Panc1 (cell line): ENCODE measurements at regions not wholly inside any gene's neighbourhood (a gene's known extent, or its start where the extent isn't known, plus 50 kb on each side); places are given as distances from the start of the nearest gene placed in this dataset.

Source experiments
- ATAC-seq: fragments of 200-7000 bp; cut with Tn5 transposase; 2 replicates; pipeline ENCODE4 v1.9.1; 2020; ENCODE audit warnings: mild to moderate bottlenecking, moderate library complexity
- BruUV-seq: library from RNA; stranded (reverse); fragments of 400-500 nt; replicated peaks from 2 replicates; lab custom pipeline; 2021; lab: Mats Ljungman, UMichigan
- CTCF ChIA-PET: fragments of 300-600 bp; sonication (Branson Sonifier 250); formaldehyde crosslinking; loops from one replicate; lab custom pipeline; 2022; ENCODE audit warnings: antibody characterized with exemption; lab: Charles Lee
- POLR2A ChIA-PET: fragments of 300-600 bp; sonication (Branson Sonifier 250); formaldehyde crosslinking; loops from one replicate; lab custom pipeline; 2022; ENCODE audit warnings: antibody characterized with exemption; lab: Charles Lee
- DNase-seq: peaks from one replicate; pipeline ENCODE4 v3.0.0-alpha.2; 2010; ENCODE audit warnings: low read depth, low spot score
- H3K27ac ChIP-seq: 2 replicates; pipeline ENCODE4 v1.5.1; 2011; ENCODE audit warnings: mild to moderate bottlenecking, low read length, inconsistent platforms
- H3K27me3 ChIP-seq: fragments of 200-500 bp; sonication (Bioruptor generic); 2 replicates; pipeline ENCODE4 v1.6.0; 2014; ENCODE audit warnings: low read length, inconsistent platforms; ENCODE audit not compliant: control insufficient read depth, insufficient read depth
- H3K36me3 ChIP-seq: fragments of 200-500 bp; sonication (Bioruptor generic); 2 replicates; pipeline ENCODE4 v1.5.1; 2014; ENCODE audit warnings: inconsistent platforms, mild to moderate bottlenecking, low read length, moderate library complexity; ENCODE audit not compliant: control insufficient read depth, insufficient read depth
- H3K4me1 ChIP-seq: 2 replicates; pipeline ENCODE4 v1.5.1; 2011; ENCODE audit warnings: inconsistent platforms, mild to moderate bottlenecking, low read length, moderate library complexity; ENCODE audit not compliant: control insufficient read depth, insufficient read depth
- H3K4me3 ChIP-seq, 2 experiments: 2 replicates each; pipeline ENCODE4 v1.5.1; 2011 to 2012; ENCODE audit warnings: low read depth in 2 of 2, low read length in 2 of 2, mild to moderate bottlenecking in 2 of 2, inconsistent platforms in 1 of 2, moderate library complexity in 1 of 2
- H3K9me3 ChIP-seq: fragments of 200-500 bp; sonication (Bioruptor generic); 2 replicates; pipeline ENCODE4 v1.5.1; 2014; ENCODE audit warnings: low read depth, mild to moderate bottlenecking, inconsistent platforms, low read length, moderate library complexity; ENCODE audit not compliant: control insufficient read depth, insufficient read depth
- CTCF ChIP-seq: fragments of 450-650 bp; IDR thresholded peaks from 2 replicates; pipeline ENCODE4 v1.5.1; 2017; ENCODE audit warnings: mild to moderate bottlenecking
- POLR2AphosphoS5 ChIP-seq: IDR thresholded peaks from 2 replicates; pipeline ENCODE4 v1.6.1; 2012; ENCODE audit warnings: mild to moderate bottlenecking, low read depth, low read length, moderate library complexity
- REST ChIP-seq, 2 experiments: IDR thresholded peaks; 2 replicates each; pipeline ENCODE4 v1.6.1; 2011 to 2012; ENCODE audit warnings: low read depth in 2 of 2, control low read depth in 1 of 2, low read length in 1 of 2, mild to moderate bottlenecking in 1 of 2, moderate library complexity in 1 of 2; ENCODE audit not compliant: insufficient read depth in 1 of 2
- SIN3A ChIP-seq: IDR thresholded peaks from 2 replicates; pipeline ENCODE4 v1.6.1; 2012; ENCODE audit warnings: low read depth, mild to moderate bottlenecking, low read length, moderate library complexity, borderline replicate concordance; ENCODE audit not compliant: insufficient read depth
- TCF7L2 ChIP-seq: IDR thresholded peaks from 2 replicates; pipeline ENCODE4 v1.6.1; 2011; ENCODE audit warnings: mild to moderate bottlenecking, low read depth, low read length, inconsistent platforms
- in situ Hi-C: cut with HindIII; loops from 2 replicates; pipeline ENCODE4 v1.10.0; 2016; ENCODE audit warnings: low sequenced_read_pairs, low pct_unique_long_range_greater_than_20kb
- intact Hi-C: fragments of 100-400 bp; cut with micrococcal nuclease; formaldehyde crosslinking; loops from one replicate; pipeline ENCODE4 v1.10.0; 2022; ENCODE audit not compliant: unreplicated experiment

GRCh38 chr9:71589612-71590011 lies 178.7 kb downstream of the CEMIP2 start:
- ChIA-PET CTCF (no interaction called here), POLR2A (no interaction called here)
- TF ChIP-seq POLR2AphosphoS5 (no peak), REST (IDR thresholded peaks at IDR 0.05; ENCODE audit: insufficient read depth in 1 of 2, low read depth in 2 of 2, low read length in 1 of 2) (no peak), TCF7L2 (no peak), CTCF (no peak), SIN3A (no peak)
- no TSS peak for BruUV-seq
- Histone ChIP-seq H3K4me3 (no peak overlapping the region), H3K27ac (no peak overlapping the region), H3K9me3 (no peaks in the 10 kb centered on the region), H3K36me3 (no peaks in the 10 kb centered on the region), H3K4me1 (no peaks in the 10 kb centered on the region), H3K27me3 (no peaks in the 10 kb centered on the region)
- intact Hi-C loops: no loop called here
- in situ Hi-C loops: no loop called here
- ATAC-seq (no peak), DNase-seq (no peak)

GRCh38 chr9:71587576-71588362 lies 180.5 kb downstream of the CEMIP2 start:
- ChIA-PET POLR2A (no interaction called here), CTCF (interaction anchor here (0.6 kb wide), 2 partner anchors 47 to 430 kb away, joined by 5 to 10 read pairs; no protein-coding TSS in a partner anchor)
- ATAC-seq: no peak
- Histone ChIP-seq H3K4me3 (no peak overlapping the region), H3K27ac (no peak overlapping the region), H3K4me1 (no peaks in the 10 kb centered on the region), H3K27me3 (no peaks in the 10 kb centered on the region), H3K36me3 (no peaks in the 10 kb centered on the region), H3K9me3 (no peaks in the 10 kb centered on the region)
- no TSS peak for BruUV-seq
- TF ChIP-seq REST (IDR thresholded peaks at IDR 0.05; ENCODE audit: insufficient read depth in 1 of 2, low read depth in 2 of 2, low read length in 1 of 2): no peak
- TF ChIP-seq POLR2AphosphoS5: no peak
- no peak for TF ChIP-seq CTCF
- TF ChIP-seq TCF7L2: no peak
- no peak for TF ChIP-seq SIN3A
- intact Hi-C loops: no loop called here
- in situ Hi-C loops: no loop called here
- no peak for DNase-seq
